GM21528 (cell line): ENCODE measurements at regions not wholly inside any gene's neighbourhood (a gene's known extent, or its start where the extent isn't known, plus 50 kb on each side); places are given as distances from the start of the nearest gene placed in this dataset.
"Not testable (repeated sequence)": the region's sequence is repeated elsewhere in the genome, so short reads cannot be mapped to it uniquely, and the experiment has no call there.

ENCODE experiments used
- ATAC-seq: cut with Tn5 transposase; IDR thresholded peaks from one replicate; pipeline ENCODE4 v1.9.1; 2021; ENCODE audit warnings: mild to moderate bottlenecking, moderate library complexity; ENCODE audit not compliant: unreplicated experiment, low FRiP score

DNA sequence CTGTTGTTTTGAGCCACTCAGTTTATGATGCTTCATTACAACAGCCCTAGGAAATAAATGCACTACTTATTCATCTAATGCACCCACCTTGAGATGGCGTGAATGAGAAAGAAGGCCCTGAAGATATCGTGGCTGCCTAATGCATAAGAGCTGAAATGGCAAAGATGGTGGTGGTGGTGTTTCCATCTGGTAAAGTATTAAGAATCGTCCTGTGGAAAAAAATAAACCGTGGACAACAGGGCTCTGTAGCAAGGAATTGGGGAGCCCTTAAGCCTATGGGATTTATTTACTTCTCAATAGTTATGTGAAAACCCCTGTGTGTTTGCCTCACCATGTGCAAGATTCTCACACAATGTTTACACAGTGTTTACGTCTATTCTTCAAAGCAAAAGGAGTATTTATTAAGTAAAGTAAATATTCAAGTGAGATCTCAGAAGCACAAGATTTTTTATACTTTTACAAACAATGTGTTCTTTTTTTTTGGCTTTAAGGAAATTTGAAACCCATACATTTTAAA, 1555.2 kb upstream of the FLRT2 start:
- no peak for ATAC-seq

DNA sequence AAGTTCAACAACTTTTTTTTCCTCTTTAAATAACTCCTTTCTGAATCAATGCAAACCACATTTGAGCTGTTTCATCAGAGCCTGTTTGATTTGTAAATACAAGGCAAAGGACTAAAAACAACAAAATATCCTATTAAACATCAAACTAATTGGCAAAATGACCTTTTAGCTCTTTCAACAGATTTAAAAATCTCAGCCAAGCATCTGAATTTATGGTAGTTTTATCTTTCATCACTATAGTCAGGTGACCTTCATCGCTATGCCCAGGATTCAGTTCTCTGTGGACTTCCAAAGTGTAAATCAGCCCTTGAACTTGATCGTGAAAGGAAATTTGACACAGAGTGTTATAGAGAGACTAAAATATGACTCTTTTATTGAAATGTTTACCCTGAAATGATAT, 1554.5 kb upstream of the FLRT2 start:
- ATAC-seq = no peak

- no peak for ATAC-seq
Observed at GRCh38 chr14:83975841-83976770, 1553.8 kb upstream of the FLRT2 start.

DNA sequence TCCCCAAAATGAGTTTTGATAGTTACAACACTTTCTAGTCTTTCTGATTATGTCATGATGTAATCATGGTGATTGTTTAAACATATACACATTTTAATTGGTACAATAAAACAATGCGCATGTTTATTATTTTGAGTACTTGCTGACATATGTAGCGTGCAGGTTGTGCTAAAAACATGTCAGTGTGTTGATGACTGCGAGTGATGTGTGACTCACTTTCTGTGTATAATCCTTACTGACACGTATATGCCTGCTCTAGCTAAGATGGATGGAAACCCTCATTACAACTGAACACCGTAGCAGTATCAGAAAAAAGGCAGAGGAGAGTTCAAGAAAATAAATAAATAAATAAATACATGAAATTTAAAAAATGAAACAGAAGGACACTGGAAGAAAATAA, 1552.4 kb upstream of the FLRT2 start:
- ATAC-seq = no peak

GRCh38 chr14:83981676-83982258, 1548.2 kb upstream of the FLRT2 start:
- not testable (repeated sequence) for ATAC-seq

DNA sequence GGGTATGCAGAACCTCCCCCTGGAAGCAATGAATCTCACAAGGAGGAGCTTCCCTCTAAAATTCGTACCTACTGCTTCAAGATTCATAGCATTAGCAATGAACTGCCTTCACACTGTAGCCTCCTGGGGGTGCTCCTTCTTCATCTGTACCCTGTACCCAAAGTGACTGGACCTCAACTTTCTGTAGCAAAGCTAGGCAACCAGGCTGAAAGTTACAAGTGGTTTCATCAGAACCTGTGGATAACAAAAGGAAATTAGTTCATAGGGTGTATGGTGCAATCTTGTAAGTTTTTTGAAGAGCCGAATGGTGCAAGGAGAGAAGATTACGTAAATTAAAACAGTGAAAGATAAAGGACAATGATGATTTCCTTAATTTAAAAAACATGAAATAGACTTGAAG, 1541.7 kb upstream of the FLRT2 start:
- no peak for ATAC-seq

- no peak for ATAC-seq
Observed at GRCh38 chr14:83991666-83992065, 1538.3 kb upstream of the FLRT2 start.

DNA sequence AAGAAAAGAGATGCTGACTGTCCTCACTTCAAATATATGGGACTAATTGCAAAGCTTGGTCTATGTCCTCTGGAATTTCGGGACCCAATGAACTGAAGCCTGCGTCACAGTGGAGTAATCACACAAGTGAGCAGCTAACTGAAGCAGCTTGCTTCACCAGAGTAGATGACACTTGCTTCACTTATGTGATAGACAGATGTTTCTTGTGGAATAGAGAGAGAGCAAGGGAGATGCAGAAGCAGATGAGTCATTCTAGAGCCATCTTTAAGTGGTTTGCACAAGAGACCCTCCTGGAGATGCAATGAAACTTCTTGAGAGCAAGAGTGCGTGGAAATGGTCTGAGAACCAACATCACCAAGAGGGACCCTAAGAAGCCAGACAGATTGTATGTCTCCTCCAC, 1537.1 kb upstream of the FLRT2 start:
- no peak for ATAC-seq

DNA sequence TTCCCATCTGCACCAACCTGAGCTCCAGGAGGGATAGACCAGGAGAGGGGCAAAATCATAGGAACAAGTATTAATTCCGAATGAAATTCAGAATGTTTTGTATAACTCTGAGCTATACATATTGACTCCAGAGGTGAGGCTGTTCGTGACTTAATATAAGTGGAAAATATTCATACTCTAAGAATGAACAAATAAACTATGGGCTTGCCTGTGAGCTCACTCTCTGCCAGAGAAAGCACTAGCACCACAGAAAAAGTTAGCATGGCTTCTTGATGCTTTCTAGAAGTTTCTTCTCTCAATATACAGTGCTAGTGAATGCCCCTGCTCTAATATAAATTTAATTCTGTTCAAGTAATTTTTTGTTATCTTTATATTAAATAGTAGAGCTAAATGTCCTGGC, 1536.4 kb upstream of the FLRT2 start:
- ATAC-seq = no peak

- no peak for ATAC-seq
Observed at GRCh38 chr14:83994020-83994419, 1535.9 kb upstream of the FLRT2 start.

DNA sequence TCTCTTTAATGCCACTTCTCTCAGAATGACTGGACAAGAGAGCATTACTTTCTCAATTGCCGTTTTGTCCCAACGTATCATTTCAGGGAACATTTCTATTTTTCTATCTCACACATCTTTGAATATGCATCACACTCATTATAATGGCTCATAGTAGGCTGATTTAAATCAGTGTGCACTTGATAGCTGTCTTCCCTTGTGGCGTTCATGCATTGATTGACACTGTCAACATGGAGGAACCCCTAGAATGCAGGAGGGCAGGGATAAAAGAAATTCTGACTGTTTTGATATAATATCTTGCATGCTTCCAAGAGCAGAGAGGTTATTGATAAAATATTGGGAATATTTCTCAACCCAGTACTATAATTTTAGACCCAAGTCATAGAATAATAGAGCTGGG, 1528.9 kb upstream of the FLRT2 start:
- no peak for ATAC-seq

DNA sequence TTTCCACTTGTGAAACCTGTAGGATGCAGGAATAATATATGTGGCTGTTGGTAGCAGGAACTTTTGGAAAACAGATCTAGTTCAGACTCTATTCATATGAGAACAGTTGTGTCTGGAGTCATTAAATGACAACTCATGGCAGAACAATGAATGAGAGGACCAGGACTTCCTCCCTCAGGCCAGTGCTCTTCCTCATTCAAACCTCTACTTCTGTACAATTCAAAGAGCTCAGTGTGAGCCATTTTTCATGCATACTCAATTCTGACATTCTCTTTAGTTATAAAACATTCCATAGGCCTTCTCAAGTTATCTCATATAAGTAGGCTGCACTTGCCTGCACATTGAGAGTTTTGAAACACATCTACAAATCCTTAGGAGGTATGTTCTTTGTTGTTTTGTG, 1526.6 kb upstream of the FLRT2 start:
- no peak for ATAC-seq

DNA sequence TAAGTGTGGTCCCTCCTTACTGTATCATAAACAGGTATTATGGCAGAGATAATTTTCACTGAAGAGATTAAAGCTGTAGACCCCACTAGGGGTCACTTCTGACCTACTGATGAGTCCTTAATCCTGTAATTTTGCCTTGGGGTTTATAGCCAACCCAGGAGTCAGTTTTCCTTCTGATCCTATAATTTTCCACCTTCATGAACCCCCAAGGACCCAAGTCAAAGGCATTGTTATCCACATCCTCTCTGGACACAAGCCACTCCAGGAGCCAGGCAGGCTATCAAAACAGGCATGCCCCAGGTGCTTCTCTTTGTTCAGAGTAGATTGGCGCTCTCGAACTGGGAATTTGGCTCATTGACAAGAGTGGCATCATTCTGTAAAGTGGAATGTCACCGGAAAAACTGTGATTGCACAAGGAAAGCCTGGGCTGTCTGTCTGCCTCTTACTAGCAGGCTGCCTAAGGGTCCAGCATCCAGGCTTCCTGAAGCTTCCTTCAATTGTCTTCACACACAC, 1523.2 kb upstream of the FLRT2 start:
- no peak for ATAC-seq

DNA sequence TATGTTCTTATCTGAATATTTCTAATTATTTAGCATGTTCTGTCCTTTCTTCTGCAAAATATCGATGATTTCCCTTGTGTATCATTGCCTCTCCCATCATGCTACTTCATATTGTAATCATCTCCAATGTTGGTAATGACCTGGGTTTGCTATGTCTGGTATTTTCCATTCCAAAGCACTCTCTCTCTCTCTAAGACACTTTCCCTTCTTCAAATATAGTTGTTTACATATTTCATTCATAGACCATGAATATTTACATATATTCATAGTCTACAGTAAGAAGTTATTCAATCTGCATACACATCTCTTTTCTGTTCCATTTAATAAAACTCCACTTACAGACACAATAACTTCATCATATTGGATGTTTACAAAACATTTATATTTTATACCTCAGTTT, 1516.5 kb upstream of the FLRT2 start:
- no peak for ATAC-seq

GRCh38 chr14:84017495-84017894, 1512.4 kb upstream of the FLRT2 start:
- ATAC-seq = no peak

- ATAC-seq = no peak
Observed at GRCh38 chr14:84021433-84021832, 1508.5 kb upstream of the FLRT2 start.

DNA sequence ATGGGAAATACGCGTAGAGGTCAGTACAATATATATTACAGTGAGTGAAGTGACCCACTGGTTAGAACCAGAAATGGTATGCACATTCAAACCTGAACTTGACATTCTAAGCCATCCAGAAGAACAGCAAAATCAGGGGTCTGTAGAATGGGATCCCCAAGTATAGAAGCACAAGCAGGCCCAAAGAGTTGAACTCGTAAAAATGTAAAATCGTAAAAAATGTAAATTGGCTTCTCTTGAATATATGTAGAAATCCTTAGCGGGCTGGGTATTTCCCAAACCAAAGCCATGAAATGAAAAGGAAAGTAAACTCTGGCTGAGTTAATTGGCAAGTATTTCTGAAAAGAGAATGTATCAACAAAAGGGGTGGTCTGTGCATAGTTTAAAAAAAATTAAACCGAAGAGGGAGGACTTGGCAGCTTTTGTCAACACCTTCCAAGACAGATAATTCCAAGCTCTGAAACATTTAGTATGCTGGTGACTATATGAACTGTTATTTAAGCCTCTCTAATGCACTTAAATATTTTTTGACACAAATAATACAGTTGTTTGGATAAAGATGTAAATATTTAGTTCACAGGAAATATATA, 1505.6 kb upstream of the FLRT2 start:
- no peak for ATAC-seq

GRCh38 chr14:84025106-84026012, 1504.6 kb upstream of the FLRT2 start:
- ATAC-seq = no peak

DNA sequence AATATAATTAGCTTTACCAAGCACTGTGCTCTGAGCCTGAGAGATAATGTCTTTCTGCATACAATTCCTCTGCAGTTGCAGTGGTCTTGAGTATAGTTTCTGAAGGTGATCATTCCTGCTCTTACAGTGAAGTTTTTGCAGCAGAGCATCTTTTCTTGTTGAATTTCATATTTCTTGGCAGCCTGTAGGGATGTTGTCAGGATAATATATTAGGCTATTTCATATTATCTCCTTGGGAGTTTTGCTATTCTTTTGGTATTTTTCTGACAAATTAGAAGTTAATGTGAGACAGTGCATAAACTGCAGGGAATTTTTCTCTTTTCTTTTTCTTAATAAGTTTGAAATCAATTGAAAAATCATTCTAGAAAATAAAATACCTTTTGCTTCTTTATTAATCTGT, 1502.6 kb upstream of the FLRT2 start:
- ATAC-seq = no peak

DNA sequence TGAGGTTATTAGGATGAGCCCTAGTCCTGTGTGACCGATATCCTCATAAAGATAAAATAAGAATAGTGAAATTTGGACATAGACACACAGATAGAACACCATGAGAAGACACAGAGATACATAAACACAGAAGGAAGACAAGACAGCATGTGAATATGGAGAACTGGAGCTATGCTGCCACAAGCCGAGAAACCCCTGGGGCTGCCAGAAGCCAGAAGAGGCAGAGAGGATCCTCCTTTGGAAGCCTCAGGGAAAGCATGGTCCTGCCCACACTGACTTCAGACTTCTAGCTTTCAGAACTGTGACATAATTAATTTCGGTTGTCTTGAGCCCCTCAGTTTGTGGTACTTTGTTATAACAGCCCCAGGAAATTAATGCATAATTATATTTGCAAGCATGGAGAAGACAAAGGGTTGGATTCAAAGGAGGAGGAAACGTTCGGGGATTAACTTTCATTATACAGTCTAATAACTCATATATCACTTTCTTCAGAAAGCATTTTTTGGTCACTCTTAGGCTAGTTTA, 1501.8 kb upstream of the FLRT2 start:
- no peak for ATAC-seq
